GM12878 (cell line): ENCODE measurements at regions not wholly inside any gene's neighbourhood (a gene's known extent, or its start where the extent isn't known, plus 50 kb on each side); places are given as distances from the start of the nearest gene placed in this dataset.

ENCODE experiments used
- ATAC-seq: fragments of 200-7000 bp; cut with Tn5 transposase; 3 replicates; pipeline ENCODE4 v1.9.1; 2020; ENCODE audit warnings: mild to moderate bottlenecking, moderate library complexity
- BruUV-seq: library from RNA; stranded (reverse); fragments of 400-500 nt; replicated peaks from 2 replicates; lab custom pipeline; 2021; lab: Mats Ljungman, UMichigan
- CTCF ChIA-PET: fragments of 300-600 bp; sonication (Branson Sonifier 250); formaldehyde crosslinking; extraction: SDS; loops from one replicate; lab custom pipeline; 2021; ENCODE audit warnings: inconsistent platforms; lab: Yijun Ruan, JAX
- POLR2A ChIA-PET: fragments of 350-600 bp; formaldehyde crosslinking; extraction: SDS; loops from one replicate; lab custom pipeline; 2021; ENCODE audit warnings: inconsistent platforms; lab: Charles Lee
- RAD21 ChIA-PET: fragments of 300-600 bp; sonication (Branson Sonifier 250); formaldehyde crosslinking; loops from one replicate; lab custom pipeline; 2023; ENCODE audit warnings: antibody characterized with exemption; ENCODE audit not compliant: unreplicated experiment; lab: Charles Lee
- SMC1A ChIA-PET: fragments of 300-600 bp; sonication (Branson Sonifier 250); formaldehyde crosslinking; loops from one replicate; lab custom pipeline; 2023; ENCODE audit not compliant: unreplicated experiment, uncharacterized antibody; lab: Charles Lee
- DNase-seq: peaks from one replicate; pipeline ENCODE4 v3.0.0-alpha.2; 2011; ENCODE audit warnings: low read depth, low spot score
- FAIRE-seq: peaks from 3 replicates; lab custom pipeline; 2011; peaks lifted over from hg19 to GRCh38; lab: Jason Lieb, UNC
- H2AFZ ChIP-seq: 2 replicates; pipeline ENCODE4 v1.6.0; 2011; ENCODE audit warnings: low read depth, low read length, control low read depth; ENCODE audit not compliant: control insufficient read depth
- H3K27ac ChIP-seq: 2 replicates; pipeline ENCODE4 v1.5.1; 2011; ENCODE audit warnings: control low read depth; ENCODE audit not compliant: control insufficient read depth, insufficient read depth
- H3K27me3 ChIP-seq, 2 experiments: replicated peaks in 1 of 2; 2 replicates each; pipeline versions ENCODE4 v1.6.0 to v1.6.1; 2011; ENCODE audit warnings: low read length in 1 of 2; ENCODE audit not compliant: control insufficient read depth in 2 of 2, insufficient read depth in 2 of 2
- H3K36me3 ChIP-seq, 2 experiments: 2 replicates each; pipeline ENCODE4 v1.5.1; 2011; ENCODE audit warnings: low read length in 1 of 2; ENCODE audit not compliant: control insufficient read depth in 2 of 2, insufficient read depth in 2 of 2
- H3K4me1 ChIP-seq: 2 replicates; pipeline ENCODE4 v1.6.1; 2011; ENCODE audit warnings: mild to moderate bottlenecking, low read length, moderate library complexity, mixed read lengths; ENCODE audit not compliant: control insufficient read depth, insufficient read depth
- H3K4me2 ChIP-seq: 2 replicates; pipeline ENCODE4 v1.6.0; 2011; ENCODE audit warnings: control low read depth; ENCODE audit not compliant: control insufficient read depth, insufficient read depth
- H3K4me3 ChIP-seq: fragments of 200-600 bp; sonication (generic); 2 replicates; pipeline ENCODE4 v1.5.1; 2016
- H3K79me2 ChIP-seq: 2 replicates; pipeline ENCODE4 v1.6.0; 2011; ENCODE audit warnings: low read length; ENCODE audit not compliant: control insufficient read depth, insufficient read depth
- H3K9ac ChIP-seq: 2 replicates; pipeline ENCODE4 v1.8.0; 2011; ENCODE audit warnings: low read length, control low read depth, mixed read lengths; ENCODE audit not compliant: control insufficient read depth, insufficient read depth
- H3K9me3 ChIP-seq: replicated peaks from 3 replicates; pipeline ENCODE4 v1.5.1; 2011; ENCODE audit warnings: mild to moderate bottlenecking, low read length; ENCODE audit not compliant: control insufficient read depth, insufficient read depth
- H4K20me1 ChIP-seq: 2 replicates; pipeline ENCODE4 v1.6.0; 2011; ENCODE audit not compliant: control insufficient read depth, insufficient read depth
- BCL11A ChIP-seq: IDR thresholded peaks from 2 replicates; pipeline ENCODE4 v1.6.1; 2011; ENCODE audit warnings: low read depth, low read length
- CREM ChIP-seq: IDR thresholded peaks from 2 replicates; pipeline ENCODE4 v1.6.1; 2014; ENCODE audit warnings: antibody characterized with exemption, low read depth
- DPF2 ChIP-seq: fragments of 450-650 bp; IDR thresholded peaks from 2 replicates; pipeline ENCODE4 v1.6.1; 2017; ENCODE audit warnings: mild to moderate bottlenecking
- PAX5 ChIP-seq: IDR thresholded peaks from 2 replicates; pipeline ENCODE4 v1.6.1; 2011; ENCODE audit warnings: low read depth, low read length, borderline replicate concordance
- TCF12 ChIP-seq: IDR thresholded peaks from 2 replicates; pipeline ENCODE4 v1.6.1; 2011; ENCODE audit warnings: low read depth, mild to moderate bottlenecking, low read length
- ZNF274 ChIP-seq: IDR thresholded peaks from one replicate; pipeline ENCODE4 v1.8.0; 2011; ENCODE audit not compliant: insufficient read length, insufficient read depth
- WGBS: methylation state at CpG from one replicate; pipeline ENCODE4 v1.1.6; 2016; ENCODE audit warnings: low lambda C conversion rate; ENCODE audit not compliant: insufficient replicate concordance, insufficient coverage; ENCODE audit errors: missing lambda C conversion rate; 5-methylcytosine and 5-hydroxymethylcytosine counted together
- in situ Hi-C: fragments of 300-500 bp; cut with MboI; formaldehyde crosslinking; loops from 9 replicates; pipeline ENCODE4 v1.14.3; 2018; ENCODE audit warnings: mixed read lengths
- intact Hi-C: fragments of 100-400 bp; cut with micrococcal nuclease; formaldehyde crosslinking; loops from one replicate; pipeline ENCODE4 v1.14.2; 2022; ENCODE audit not compliant: unreplicated experiment
- TF ChIP-seq, protein P1 (sequence below): fragments of 450-650 bp; IDR thresholded peaks from 2 replicates; pipeline ENCODE4 v1.6.1; 2016; ENCODE audit warnings: mild to moderate bottlenecking
- TF ChIP-seq, protein P2 (sequence below): IDR thresholded peaks from 2 replicates; pipeline ENCODE4 v1.6.1; 2011; ENCODE audit warnings: low read depth, low read length, improper control_type of control experiment, borderline replicate concordance

DNA sequence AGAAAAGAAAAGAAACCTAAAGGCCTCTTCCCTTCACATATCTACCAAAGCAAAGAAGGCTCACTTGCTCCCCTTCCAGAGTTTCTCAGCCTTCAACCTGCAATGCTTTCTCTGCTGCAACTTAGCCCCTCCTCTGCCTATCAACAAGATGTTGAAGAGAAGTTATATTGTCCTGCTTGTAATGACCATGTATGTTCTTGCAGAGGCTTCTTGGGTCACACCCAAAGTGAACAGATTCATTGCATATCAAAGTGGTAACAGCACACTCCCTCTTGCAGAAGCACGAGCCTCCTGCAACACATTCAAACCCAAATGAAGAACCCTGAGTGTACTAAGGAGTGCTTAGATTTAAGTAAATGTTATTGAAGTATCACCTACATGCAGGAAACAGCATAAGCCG is 494.3 kb downstream of the NTRK2 start:
- POLR2A ChIA-PET = no interaction called here
- no peaks in the 10 kb centered on the region for H3K79me2 ChIP-seq
- no peak for ATAC-seq
- H3K4me2 ChIP-seq = no peak overlapping the region
- no peak for TF ChIP-seq PAX5
- TF ChIP-seq, protein P1, sequence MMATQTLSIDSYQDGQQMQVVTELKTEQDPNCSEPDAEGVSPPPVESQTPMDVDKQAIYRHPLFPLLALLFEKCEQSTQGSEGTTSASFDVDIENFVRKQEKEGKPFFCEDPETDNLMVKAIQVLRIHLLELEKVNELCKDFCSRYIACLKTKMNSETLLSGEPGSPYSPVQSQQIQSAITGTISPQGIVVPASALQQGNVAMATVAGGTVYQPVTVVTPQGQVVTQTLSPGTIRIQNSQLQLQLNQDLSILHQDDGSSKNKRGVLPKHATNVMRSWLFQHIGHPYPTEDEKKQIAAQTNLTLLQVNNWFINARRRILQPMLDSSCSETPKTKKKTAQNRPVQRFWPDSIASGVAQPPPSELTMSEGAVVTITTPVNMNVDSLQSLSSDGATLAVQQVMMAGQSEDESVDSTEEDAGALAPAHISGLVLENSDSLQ = no peak
- no peak for TF ChIP-seq BCL11A
- TF ChIP-seq CREM = no peak
- no peak for TF ChIP-seq ZNF274
- TF ChIP-seq TCF12 = no peak
- no peak for TF ChIP-seq DPF2
- TF ChIP-seq, protein P2, sequence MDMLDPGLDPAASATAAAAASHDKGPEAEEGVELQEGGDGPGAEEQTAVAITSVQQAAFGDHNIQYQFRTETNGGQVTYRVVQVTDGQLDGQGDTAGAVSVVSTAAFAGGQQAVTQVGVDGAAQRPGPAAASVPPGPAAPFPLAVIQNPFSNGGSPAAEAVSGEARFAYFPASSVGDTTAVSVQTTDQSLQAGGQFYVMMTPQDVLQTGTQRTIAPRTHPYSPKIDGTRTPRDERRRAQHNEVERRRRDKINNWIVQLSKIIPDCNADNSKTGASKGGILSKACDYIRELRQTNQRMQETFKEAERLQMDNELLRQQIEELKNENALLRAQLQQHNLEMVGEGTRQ = no peak
- TF ChIP-seq, all 136 proteins: peak for 0
- ChIA-PET SMC1A (interaction anchor here (0.7 kb wide), 1 partner anchor 420 kb away, joined by 3 read pairs; no protein-coding TSS in a partner anchor), RAD21 (no interaction called here), CTCF (interaction anchor here (1.9 kb wide), 1 partner anchor 14 kb away, joined by 6 read pairs; no protein-coding TSS in a partner anchor)
- no peaks in the 10 kb centered on the region for H3K9me3 ChIP-seq
- H3K4me1 ChIP-seq = no peaks in the 10 kb centered on the region
- no peaks in the 10 kb centered on the region for H3K27me3 ChIP-seq
- 33% methylated on average over 2 of the region's 2 CpGs for WGBS
- no peak for DNase-seq
- no peak overlapping the region for H3K9ac ChIP-seq
- no peak overlapping the region for H3K4me3 ChIP-seq
- intact Hi-C loops (no loop called here), in situ Hi-C loops (no loop called here)
- H2AFZ ChIP-seq = no peak overlapping the region
- H3K36me3 ChIP-seq = no peaks in the 10 kb centered on the region
- H3K27ac ChIP-seq = no peak overlapping the region
- H4K20me1 ChIP-seq = no peaks in the 10 kb centered on the region
- FAIRE-seq = no peak
- no TSS peak for BruUV-seq
